NCI-H1048 (cell line): ENCODE measurements at regions not wholly inside any gene's neighbourhood (a gene's known extent, or its start where the extent isn't known, plus 50 kb on each side); places are given as distances from the start of the nearest gene placed in this dataset.
"Not testable (repeated sequence)": the region's sequence is repeated elsewhere in the genome, so short reads cannot be mapped to it uniquely, and the experiment has no call there.

Experiments
- DNase-seq: peaks from one replicate; lab custom pipeline; 2025; lab: John Stamatoyannopoulos, UW

DNA sequence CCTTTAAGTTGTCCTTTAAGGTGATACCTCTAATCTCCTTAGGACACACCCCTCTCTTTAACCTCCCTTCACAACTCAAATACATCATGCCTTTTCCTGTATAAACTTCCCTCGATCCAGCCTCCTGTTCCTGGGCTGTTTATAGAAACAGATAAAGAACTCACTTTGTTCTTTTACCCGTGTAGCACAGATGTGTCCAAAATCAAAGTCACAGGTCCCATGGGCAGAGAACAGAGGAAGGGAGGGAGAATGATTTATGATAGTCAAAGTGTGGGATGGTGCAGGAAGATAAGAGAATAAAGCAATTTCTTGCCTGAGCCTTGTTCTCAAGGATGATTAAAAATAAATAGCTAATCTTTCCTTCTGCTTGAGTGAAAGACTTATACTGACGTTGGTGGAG is 50.3 kb upstream of the CABCOCO1 start:
- no peak for DNase-seq

DNA sequence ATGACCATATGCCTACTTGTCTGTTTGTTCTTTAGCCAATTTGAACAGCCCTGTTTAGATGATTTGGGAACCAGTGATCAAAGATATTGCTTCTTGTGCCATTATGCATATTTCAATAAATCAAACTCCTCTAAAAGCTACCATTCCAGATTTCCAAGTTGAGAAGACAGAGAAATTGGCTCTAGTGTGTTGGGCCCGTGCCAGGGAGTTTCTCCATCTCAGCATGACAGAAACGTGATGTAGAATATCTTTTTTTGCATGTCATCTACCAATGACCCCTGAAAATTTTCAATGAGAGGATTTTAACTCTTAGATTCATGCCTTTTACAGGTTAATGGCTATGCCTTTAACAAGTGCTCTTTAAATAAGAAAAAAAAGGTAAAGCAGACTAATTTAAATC is 50.7 kb upstream of the CABCOCO1 start:
- DNase-seq: no peak

DNA sequence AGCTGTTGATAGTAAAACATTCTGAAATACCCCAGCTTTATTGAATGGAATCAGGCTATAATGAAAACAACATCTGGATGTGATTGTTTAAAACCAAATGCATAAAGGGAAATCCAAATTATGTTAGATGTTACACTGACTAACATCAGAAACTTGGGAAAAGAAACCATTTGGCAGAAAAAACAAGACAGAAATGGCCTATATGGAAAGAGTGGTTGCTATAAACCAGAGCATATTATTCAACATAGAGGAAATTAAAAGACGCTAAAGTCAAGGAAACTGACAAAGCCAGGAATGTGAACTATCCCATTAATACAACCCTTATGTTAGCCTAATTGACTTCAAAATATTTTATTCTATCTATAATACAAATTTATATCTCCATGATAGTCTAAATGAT is 53.0 kb upstream of the CABCOCO1 start:
- DNase-seq: no peak

GRCh38 chr10:61608255-61609033 is 54.3 kb upstream of the CABCOCO1 start:
- peak; percentile 13 for DNase-seq

- no peak for DNase-seq
Observed at GRCh38 chr10:61606959-61607907, 55.5 kb upstream of the CABCOCO1 start.

- DNase-seq: no peak
Observed at GRCh38 chr10:61605221-61605620, 57.5 kb upstream of the CABCOCO1 start.

GRCh38 chr10:61600399-61600798 is 62.3 kb upstream of the CABCOCO1 start:
- DNase-seq: no peak

DNA sequence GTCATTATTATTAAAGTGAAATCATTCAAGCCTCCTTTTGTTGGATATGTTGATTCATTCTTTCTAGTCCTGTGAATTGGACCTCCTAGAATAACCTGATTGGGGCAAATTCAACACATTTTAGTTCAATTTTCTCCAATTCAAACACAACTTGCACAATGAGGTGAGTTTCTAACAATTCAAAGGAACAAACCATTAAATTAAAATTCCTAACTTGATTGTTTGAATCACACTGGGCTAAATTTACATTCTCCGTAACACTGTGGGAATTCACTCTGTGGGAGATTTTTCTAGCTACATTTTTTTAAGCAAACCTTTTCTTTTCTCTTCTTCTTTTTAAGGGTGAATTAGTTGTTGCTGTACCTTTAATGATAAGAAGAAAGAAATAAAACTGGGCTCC is 68.3 kb upstream of the CABCOCO1 start:
- no peak for DNase-seq

GRCh38 chr10:61592581-61592980 is 70.1 kb upstream of the CABCOCO1 start:
- DNase-seq: no peak

GRCh38 chr10:61589547-61590243 is 73.0 kb upstream of the CABCOCO1 start:
- no peak for DNase-seq

DNA sequence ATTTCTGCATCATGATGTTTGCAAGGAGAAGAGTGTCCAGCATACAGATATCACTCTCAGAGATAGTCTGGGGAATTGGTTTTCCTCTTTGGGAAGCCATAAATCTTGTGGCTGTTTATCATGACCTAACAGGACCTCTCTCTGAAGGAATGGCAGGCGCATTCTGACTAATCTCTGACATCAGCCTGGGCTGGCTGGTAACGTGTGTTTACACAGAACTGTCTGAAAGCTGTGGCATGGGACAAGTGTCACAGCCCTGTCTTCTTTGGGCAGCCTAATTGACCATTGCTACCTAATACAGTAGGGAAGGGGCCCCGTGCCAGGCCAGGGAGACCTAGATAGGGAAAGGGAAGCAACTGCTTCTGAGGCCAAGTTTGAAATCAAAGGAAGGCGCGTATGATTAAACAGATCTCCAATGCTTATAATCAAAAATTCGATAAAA is 73.9 kb upstream of the CABCOCO1 start:
- no peak for DNase-seq

DNA sequence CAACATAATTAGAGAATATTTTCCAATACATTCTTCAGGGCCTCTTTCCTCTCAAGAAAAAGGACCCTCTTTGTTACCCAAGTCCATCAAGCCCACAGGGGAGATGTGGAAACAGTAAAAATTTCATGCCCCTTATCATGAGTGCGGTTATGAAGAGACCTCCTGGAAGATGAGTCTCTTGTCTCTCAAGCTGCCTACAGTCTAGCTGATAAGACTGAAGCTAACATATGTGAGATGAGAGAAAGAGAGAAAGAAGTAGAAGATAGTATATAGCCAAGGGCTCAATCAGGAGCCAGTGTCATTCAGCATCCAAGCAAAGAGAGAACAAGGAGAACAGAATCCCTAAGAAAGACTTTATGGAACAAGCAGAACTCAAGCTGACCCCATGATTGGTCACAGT is 75.9 kb upstream of the CABCOCO1 start:
- DNase-seq: no peak

- DNase-seq: no peak
Observed at GRCh38 chr10:61580608-61581007, 82.1 kb upstream of the CABCOCO1 start.

GRCh38 chr10:61570204-61570603 is 92.5 kb upstream of the CABCOCO1 start:
- DNase-seq: not testable (repeated sequence)

DNA sequence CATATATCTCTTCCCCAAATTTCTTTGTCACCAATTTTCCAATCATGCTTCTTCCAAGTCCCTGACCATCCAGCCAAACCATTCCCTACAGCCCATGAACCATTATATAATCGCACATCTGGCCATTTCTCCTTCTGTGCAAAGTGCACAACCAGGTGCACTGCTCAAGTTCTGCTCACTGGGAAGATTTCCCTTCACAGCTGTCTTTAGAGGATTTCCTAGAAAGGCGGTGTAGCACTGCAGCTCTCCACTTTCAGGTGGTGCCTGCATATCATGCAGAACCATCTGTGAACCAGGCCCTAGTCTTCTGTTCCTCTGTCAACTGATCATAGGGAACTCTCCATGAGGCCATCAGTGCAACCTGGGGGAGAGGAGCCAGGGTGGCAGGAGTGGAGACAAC is 95.0 kb upstream of the CABCOCO1 start:
- no peak for DNase-seq

- DNase-seq: no peak
Observed at GRCh38 chr10:61565819-61566560, 96.7 kb upstream of the CABCOCO1 start.

DNA sequence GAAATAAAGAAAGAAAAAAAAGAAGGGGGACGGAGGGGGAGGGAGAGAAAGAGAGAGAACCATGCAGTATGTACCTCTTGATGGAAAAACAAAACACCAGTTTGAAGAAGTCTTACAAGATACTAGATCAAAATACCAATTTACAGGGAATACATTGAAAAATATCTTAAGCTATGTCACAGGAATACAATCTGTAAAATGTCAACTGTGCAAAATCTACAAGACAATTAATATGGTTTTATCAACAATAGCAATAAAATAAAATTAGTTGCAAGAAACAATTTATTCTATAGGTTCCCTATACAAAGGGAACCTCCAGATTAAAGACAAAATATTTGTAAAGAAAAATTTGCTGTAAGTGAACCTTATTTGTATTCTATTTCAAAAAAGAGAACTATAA is 98.3 kb upstream of the CABCOCO1 start:
- no peak for DNase-seq

DNA sequence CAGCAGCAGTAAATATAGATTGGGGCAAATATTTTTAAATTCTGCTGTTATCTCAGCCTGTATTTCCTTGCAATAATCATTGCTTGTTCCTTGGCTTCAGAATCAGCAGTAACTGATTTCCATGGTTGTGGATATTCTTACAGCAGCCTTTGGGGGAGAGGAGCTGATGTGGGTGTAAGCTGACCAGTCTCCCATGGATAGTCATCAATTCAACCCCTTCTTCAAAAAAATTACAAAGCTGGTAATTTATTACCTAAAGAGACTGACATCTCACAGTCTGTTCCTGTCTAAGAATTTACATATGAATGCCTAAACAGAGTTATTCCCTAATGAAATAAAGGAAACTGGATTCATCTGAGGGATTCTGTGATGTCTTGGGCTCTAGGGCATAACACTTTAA is 103.1 kb upstream of the CABCOCO1 start:
- no peak for DNase-seq

GRCh38 chr10:61558188-61558587 is 104.5 kb upstream of the CABCOCO1 start:
- no peak for DNase-seq

DNA sequence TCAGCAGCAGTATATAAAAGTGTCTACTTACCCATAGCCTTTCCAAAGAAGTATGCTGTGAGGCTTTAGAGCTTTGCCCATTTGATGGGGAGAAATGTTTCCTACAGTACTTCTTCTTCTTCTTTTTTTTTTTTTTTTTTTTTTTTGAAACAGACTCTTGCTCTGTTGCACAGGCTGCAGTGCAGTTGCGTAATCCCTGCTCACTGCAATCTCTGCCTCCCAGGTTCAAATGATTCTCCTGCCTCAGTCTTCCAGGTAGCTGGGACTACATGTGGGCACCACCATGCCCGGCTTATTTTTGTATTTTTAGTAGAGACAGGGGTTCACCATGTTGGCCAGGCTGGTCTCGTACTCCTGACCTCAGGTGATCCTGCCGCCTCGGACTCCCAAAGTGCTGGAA is 101.7 kb upstream of the TMEM26 start:
- no peak for DNase-seq

DNA sequence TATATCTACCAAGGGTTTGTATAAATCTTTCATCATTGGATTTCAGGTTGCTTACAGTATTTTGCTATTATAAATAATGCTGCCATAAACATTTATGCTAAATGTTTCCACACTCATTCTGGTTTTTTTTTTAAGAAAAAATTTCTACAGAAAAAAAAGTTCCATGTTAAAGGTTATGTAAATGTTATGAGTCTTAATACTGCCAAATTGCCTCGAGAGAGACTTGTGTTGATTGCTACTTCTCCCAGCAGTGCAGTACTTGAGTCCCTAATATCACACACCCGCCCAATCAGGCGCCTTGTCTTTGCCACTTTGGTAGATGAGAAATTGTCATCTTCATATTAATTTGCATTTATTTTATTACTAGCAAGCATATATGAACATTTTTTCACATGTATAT is 96.7 kb upstream of the TMEM26 start:
- no peak for DNase-seq

- DNase-seq: no peak
Observed at GRCh38 chr10:61548364-61548763, 95.2 kb upstream of the TMEM26 start.
